GM19099 (cell line): ENCODE measurements at regions not wholly inside any gene's neighbourhood (a gene's known extent, or its start where the extent isn't known, plus 50 kb on each side); places are given as distances from the start of the nearest gene placed in this dataset.

Experiments used
- POLR2A ChIP-seq: IDR thresholded peaks from 3 replicates; pipeline ENCODE4 v1.6.1; 2011; ENCODE audit warnings: low read depth; ENCODE audit not compliant: insufficient read length; ENCODE audit errors: extremely low read depth

DNA sequence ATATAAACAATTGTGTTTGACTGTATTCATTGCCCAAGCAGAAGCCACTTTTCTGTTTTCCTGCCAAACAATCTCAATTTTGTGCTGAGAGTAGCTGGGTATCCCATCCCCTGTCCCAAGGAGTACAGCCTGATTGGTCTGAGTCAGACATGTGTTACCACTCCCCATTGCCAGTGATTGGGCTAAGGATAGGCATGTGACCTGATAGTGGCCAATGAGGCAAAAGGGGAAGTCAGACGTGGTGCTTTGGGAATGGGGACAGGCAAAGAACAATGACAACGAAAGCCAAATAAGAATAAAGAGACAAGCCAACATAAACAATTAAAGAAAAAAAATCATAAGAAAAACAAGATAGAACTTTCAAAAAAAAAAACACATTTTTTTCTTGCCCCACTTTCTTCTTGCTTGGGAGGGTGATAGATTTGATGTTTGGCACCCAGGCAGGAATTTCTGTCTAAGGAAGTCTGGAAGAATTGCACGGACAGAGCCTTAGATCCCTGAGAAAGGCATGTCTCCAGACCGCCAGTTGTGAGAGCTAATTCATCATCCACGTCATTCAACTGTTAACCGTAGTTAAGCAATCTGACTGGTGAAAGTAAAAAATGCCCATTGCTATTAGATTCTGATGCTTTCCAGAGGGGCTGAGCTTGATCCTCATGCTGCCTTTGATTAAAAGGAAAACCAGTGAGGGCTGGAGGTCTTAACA lies 626.6 kb upstream of the TMEM132C start:
- no peak for TF ChIP-seq POLR2A

DNA sequence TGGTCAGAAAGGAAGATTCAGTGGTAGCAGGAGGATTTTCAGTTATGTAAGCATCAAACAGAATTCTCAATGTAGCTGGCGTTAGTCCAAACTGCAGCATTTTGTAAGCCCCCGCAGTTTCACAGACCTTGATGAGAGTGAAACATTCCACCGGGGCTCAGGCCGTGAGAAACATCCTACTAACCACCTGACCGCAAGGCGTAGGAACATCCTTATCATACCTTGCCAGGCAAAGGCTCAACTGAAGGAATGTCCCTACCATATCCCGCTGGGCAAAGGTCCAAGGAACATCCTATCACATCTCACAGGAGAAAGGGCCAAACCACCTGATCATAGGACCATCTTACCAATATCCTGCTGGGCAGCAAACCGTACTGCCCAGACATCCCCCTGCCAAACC lies 624.8 kb upstream of the TMEM132C start:
- no peak for TF ChIP-seq POLR2A

DNA sequence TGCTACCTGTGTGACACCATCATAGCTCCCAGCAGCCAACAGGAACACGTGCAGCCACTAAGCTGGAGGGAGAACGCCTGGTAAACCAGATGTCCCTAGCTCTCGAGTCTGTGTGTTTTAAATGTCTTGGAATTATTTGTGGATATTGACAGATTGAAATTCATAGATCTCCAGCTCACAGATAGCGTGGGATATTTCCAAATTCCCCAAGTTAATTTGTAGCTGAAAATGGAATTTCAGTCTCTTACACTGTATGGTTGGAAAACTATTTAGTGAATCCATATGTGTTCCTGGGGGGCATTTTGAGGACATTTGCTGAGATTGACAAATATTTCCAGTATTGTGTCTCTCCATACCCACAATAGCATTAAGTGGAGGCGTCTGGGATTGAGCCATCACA lies 618.6 kb upstream of the TMEM132C start:
- TF ChIP-seq POLR2A = no peak

DNA sequence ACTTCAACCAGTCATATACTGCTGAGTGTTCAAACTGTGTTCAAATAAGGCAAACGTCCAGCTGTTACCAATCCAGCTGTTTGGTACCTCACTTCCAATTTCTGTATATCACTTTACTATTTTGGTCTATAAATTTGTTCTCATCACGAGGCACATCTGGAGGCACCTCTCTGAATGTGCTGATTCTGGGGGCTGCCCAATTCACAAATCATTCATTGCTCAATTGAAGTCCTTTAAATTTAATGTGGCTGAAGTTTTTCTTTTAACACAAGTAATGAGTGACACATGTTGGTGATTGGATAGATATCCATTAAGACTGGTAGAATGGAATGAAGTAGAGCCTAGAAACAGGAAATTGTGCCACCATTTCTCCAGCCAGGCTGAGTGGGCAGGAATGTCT lies 617.0 kb upstream of the TMEM132C start:
- no peak for TF ChIP-seq POLR2A

DNA sequence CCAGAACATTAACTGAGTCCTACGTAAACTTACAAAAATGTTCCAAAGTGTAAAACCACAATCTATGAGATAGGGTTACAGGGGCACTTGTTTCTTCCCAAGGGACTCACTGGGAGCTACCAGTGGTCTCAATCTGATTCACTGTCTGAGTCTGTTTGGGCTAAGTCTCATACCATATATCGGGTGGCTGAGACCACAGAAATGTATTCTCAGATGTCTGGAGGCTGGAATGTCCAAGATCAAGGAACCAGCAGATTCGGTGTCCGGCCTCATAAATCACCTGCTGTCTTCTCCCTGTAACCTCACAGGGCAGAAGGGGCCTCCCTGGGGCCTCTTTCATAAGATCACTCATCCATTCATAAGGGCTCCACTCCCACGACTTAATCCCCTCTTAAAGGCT lies 616.3 kb upstream of the TMEM132C start:
- no peak for TF ChIP-seq POLR2A

DNA sequence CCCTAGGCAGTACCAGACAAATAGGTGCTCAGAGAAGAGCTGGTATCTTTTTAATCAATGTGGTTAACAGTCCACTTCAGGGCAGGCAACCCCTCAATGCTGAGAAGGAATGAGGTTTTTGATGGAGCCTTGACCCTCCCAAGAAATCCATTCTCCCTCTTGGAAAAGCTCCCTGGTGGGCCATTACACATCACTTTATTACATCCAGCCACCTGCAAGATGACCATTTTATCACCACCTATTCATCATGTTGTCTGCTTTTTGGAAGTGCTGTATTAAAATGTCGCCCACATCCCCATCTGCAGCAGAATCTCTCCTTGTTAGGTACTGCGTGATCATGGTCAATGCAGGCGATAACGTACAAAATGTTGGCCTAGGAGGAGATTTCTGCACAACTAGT lies 614.7 kb upstream of the TMEM132C start:
- TF ChIP-seq POLR2A = no peak

DNA sequence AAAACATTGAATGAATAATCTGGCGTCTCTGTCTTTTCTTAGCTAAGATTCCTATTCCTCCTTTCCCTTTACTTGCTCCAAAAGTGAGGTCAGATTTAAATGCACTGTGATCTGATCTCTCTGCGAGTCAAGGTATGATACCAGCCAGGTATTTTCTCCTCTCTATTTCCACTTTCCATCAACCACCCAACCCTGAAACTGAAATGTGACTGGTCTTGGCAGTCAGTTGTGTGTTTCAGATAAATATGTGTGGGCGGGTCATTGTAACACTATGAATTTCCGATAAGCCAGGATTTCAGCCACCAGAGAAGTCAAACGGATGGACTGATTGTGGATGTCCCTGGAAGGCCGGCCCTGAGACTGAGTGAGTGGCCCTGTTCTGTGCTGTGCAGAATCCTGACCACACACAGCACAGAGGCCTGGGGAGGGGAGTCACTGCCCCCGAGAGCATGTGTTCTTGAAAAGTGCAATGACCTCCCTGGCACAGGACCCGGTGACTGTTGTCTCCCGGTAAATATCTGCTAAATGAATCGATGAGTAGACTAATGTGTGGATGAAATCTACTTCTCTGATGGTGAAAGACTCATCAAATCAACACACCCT lies 612.5 kb upstream of the TMEM132C start:
- TF ChIP-seq POLR2A = no peak

DNA sequence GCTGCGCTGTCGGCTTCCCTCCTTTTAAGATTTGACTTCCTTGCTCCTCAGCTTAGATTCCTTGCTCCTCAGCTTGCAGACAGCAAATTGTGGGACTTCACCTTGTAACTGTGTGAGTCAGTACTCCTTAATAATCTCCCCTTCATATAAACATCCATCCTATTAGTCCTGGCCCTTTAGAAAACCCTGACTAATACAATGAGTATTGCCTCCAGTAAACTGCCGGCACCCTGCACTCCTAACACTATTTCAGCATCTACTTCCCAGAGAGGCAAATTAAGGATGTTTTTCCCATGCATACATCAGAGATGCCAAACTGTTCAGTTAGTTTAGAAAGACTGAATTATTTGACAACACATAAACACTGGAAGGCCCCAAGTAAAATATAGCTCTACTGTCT lies 611.3 kb upstream of the TMEM132C start:
- no peak for TF ChIP-seq POLR2A

DNA sequence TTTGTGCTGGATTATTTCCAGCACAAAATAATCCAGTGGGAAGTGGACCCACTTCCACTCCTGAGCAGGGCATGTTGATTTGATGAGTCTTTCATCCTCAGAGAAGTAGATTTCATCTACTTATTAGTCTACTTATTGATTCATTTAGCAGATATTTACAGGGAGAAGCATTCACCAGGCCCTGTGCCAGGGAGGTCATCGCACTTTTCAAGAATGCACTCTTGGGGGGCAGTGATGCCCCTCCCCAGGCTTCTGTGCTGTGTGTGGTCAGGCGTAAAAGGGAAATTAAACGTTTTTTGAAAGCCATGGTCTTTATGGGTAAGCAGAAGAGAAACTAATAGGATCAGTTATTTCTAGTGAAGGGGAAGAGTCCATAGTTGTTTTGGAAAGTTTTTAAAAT lies 610.7 kb upstream of the TMEM132C start:
- no peak for TF ChIP-seq POLR2A

DNA sequence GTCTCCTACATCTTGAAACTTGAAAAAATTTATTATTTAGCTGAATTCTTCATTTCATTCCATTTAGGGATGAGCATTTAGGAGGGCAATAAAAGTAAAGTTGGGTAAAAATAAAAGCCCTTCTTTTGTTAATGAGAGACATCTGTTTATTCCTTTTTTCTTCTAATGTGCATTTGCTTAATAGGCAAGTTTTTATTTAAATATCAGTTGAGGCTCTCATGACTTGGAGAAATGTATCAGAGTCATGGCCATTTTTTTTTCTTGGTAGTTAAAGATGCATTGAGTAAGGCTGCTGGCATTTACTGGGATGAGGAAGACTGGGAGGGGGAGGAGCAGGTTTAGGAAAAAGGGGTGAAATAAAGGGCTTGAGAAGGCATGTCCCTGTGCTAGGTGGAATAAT lies 609.9 kb upstream of the TMEM132C start:
- no peak for TF ChIP-seq POLR2A

DNA sequence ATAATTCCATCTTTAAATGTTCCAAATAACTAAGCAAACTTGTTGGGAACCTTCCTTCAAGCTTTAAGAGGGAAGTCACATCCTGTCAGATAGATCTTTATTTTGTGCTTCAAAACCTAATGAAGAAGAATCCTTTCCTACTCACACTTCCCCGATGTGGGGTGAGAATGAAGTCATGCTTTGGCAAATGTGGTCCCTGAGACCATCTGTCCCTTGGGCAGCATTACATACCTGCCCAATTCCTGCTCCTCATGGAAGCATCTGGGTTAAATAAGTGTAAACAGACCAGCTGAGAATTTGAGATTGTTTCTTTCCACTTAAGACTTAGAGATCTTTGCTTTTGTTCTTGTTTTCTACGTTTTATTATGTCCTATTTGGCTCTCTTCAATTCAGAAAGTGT lies 606.0 kb upstream of the TMEM132C start:
- TF ChIP-seq POLR2A = no peak

DNA sequence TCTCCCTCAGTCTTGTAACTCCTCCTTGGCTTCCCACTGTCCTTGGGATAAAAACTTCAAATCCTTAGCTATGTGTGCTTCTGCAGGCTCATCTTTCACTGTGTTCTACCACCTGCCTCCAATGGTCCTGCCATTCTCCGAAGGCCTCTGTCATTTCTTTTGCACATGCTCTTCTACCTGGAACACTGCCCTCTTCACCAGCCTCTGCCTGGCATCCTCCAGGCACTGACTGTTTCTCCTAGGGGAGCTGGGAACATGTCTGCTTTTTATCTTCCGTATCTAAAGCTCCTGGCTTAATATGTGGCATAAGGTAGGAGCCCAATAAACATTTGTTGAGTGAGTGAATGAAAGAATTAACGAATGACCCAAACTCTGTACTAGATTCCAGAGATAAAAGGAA lies 603.3 kb upstream of the TMEM132C start:
- TF ChIP-seq POLR2A = no peak

DNA sequence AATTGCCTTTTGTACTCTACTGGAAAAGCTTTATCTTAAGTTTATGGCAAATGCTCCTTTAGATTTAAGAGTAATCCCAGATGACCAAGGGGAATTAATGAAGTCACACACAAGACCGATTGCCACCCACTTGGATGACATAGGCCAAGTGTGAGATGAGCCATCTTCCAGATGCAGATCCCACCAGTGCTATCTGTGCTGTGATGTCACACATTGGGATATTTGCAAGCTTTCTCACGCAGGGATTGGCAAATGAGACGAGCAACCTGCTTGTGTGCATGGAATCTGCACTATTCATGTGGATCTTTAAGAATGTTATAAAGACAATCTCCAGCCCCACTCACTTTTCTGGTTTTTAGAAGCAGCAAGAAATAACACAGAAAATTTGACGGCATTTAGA lies 602.1 kb upstream of the TMEM132C start:
- TF ChIP-seq POLR2A = no peak

DNA sequence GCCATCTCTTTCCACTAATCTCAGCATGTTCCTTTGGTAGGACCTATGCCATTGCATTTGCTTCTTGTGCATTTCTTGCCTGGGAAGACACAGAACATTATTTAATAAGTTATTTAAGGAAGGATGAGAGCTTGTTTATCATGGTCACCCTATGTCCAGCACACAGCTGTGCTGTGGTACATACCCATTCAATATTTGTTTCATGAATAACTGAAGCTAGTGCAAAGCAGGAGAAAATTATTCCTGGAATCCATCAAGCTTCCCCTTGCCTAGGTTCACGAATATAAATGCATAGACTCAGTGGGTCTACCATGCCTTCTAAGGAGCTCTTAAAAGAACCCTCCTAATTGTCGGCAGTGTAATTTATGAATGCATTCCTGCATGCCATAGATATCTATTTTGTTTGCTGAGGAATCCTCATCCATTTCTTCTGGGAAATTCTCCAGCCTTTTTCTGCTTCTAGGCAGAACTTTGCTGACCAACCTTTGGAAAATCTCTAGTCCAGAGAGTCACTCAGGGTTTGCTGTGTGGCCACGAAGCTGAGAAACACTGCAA lies 599.8 kb upstream of the TMEM132C start:
- TF ChIP-seq POLR2A = no peak

DNA sequence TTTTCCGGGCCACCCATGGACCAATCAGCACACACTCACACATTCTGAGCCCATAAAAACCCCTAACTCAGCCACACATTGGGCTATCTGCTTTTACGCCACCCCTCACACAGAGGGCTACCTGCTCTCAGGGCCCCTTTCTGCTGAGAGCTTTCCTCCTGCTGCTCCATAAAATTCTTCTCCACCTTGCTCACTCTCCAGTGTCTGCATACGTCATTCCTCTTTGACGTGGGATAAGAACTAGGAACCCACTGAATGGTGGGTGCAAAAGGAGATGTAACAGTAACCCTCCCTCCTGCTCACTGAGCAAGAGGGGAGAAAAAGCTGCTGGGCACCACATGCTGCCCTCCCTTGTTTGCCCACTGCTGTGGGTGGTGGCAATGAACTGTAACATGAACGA lies 596.7 kb upstream of the TMEM132C start:
- TF ChIP-seq POLR2A = no peak

DNA sequence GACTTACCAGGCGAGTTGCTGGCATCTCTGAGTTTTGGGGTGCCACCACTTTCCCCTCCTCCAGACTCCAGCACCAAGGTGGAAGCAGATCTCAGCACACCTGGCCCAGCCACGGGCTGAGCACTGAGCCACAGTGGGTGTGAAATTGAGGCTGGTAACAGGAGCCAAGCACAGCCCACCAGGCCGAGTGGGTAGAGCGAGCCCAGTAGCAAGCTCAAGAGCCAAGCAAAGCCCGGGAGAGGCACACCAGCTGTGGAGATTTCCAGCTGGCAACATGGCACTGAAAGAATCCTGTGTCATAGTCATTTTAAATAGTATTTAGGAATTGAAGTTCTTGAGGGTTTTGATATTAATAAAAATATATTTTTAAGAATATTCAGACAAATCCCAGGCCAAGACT lies 596.2 kb upstream of the TMEM132C start:
- no peak for TF ChIP-seq POLR2A
